ENCODE measurements at regions not wholly inside any gene's neighbourhood (a gene's known extent, or its start where the extent isn't known, plus 50 kb on each side); places are given as distances from the start of the nearest gene placed in this dataset.

- H3K23ac ChIP-seq (ENCODE audit: low read length) = no peak overlapping the region
- H3K18ac ChIP-seq (ENCODE audit: low read length) = no peak overlapping the region
- H3K9ac ChIP-seq (ENCODE audit: low read length) = no peak overlapping the region
- H4K8ac ChIP-seq (ENCODE audit: low read depth, low read length) = no peak overlapping the region
- no peak overlapping the region for H2BK120ac ChIP-seq (ENCODE audit: low read depth, low read length)
- no peak overlapping the region for H3K4me2 ChIP-seq (ENCODE audit: low read length)
- WGBS (ENCODE audit: extremely low coverage, insufficient coverage, low lambda C conversion rate) = no CpG with 5 or more reads among the region's 12 CpGs
- H3K36me3 ChIP-seq (ENCODE audit: control insufficient read depth, insufficient read depth, low read length) = no peaks in the 10 kb centered on the region
- H3K4me1 ChIP-seq (ENCODE audit: control insufficient read depth, low read depth, low read length) = no peaks in the 10 kb centered on the region
- peak; percentile 91 for DNase-seq
- no peak overlapping the region for H2BK15ac ChIP-seq (replicated peaks; ENCODE audit: low read depth)
- H2AK5ac ChIP-seq (ENCODE audit: low read length) = no peak overlapping the region
- H3K4me3 ChIP-seq (ENCODE audit: low read length) = no peak overlapping the region
- no peak overlapping the region for H3K56ac ChIP-seq (ENCODE audit: low read length)
- H3K79me1 ChIP-seq (ENCODE audit: low read length) = no peaks in the 10 kb centered on the region
- no peaks in the 10 kb centered on the region for H3K27me3 ChIP-seq (ENCODE audit: insufficient read depth, low read length, poor library complexity)
- no peak overlapping the region for H3K27ac ChIP-seq (ENCODE audit: low read depth, low read length)
- no peak overlapping the region for H2BK5ac ChIP-seq (ENCODE audit: low read length)
- no peak overlapping the region for H4K5ac ChIP-seq (ENCODE audit: low read length)
- no peak overlapping the region for H3K4ac ChIP-seq (ENCODE audit: low read depth, low read length)
- H3K79me2 ChIP-seq (ENCODE audit: control insufficient read depth, insufficient read depth, low read length) = no peaks in the 10 kb centered on the region
Measured at GRCh38 chr6:101226677-101227135, 166.8 kb upstream of the GRIK2 start.

- H3K4ac ChIP-seq (ENCODE audit: low read depth, low read length) = no peak overlapping the region
- no peaks in the 10 kb centered on the region for H3K36me3 ChIP-seq (ENCODE audit: control insufficient read depth, insufficient read depth, low read length)
- H3K27me3 ChIP-seq (ENCODE audit: insufficient read depth, low read length, poor library complexity) = no peaks in the 10 kb centered on the region
- no peak overlapping the region for H3K23ac ChIP-seq (ENCODE audit: low read length)
- no peak overlapping the region for H3K4me2 ChIP-seq (ENCODE audit: low read length)
- no peak overlapping the region for H3K9ac ChIP-seq (ENCODE audit: low read length)
- no peak overlapping the region for H3K4me3 ChIP-seq (ENCODE audit: low read length)
- no peak for DNase-seq
- no peak overlapping the region for H3K27ac ChIP-seq (ENCODE audit: low read depth, low read length)
- no peak overlapping the region for H4K5ac ChIP-seq (ENCODE audit: low read length)
- no peak overlapping the region for H4K8ac ChIP-seq (ENCODE audit: low read depth, low read length)
- H3K79me2 ChIP-seq (ENCODE audit: control insufficient read depth, insufficient read depth, low read length) = no peaks in the 10 kb centered on the region
- H3K56ac ChIP-seq (ENCODE audit: low read length) = no peak overlapping the region
- no peaks in the 10 kb centered on the region for H3K4me1 ChIP-seq (ENCODE audit: control insufficient read depth, low read depth, low read length)
- H2BK120ac ChIP-seq (ENCODE audit: low read depth, low read length) = no peak overlapping the region
- H3K79me1 ChIP-seq (ENCODE audit: low read length) = no peaks in the 10 kb centered on the region
- H2AK5ac ChIP-seq (ENCODE audit: low read length) = no peak overlapping the region
- no peak overlapping the region for H3K18ac ChIP-seq (ENCODE audit: low read length)
- H2BK5ac ChIP-seq (ENCODE audit: low read length) = no peak overlapping the region
- no peak overlapping the region for H2BK15ac ChIP-seq (replicated peaks; ENCODE audit: low read depth)
- no CpG with 5 or more reads among the region's 5 CpGs for WGBS (ENCODE audit: extremely low coverage, insufficient coverage, low lambda C conversion rate)
Measured at GRCh38 chr6:101230866-101231265, 162.6 kb upstream of the GRIK2 start.

GRCh38 chr6:101231606-101232235, 161.8 kb upstream of the GRIK2 start:
- Histone ChIP-seq H4K5ac (ENCODE audit: low read length) (no peak overlapping the region), H3K36me3 (ENCODE audit: control insufficient read depth, insufficient read depth, low read length) (no peaks in the 10 kb centered on the region), H2BK15ac (replicated peaks; ENCODE audit: low read depth) (no peak overlapping the region), H3K79me1 (ENCODE audit: low read length) (no peaks in the 10 kb centered on the region), H3K4ac (ENCODE audit: low read depth, low read length) (no peak overlapping the region), H3K4me1 (ENCODE audit: control insufficient read depth, low read depth, low read length) (no peaks in the 10 kb centered on the region), H3K23ac (ENCODE audit: low read length) (no peak overlapping the region), H3K56ac (ENCODE audit: low read length) (no peak overlapping the region), H3K18ac (ENCODE audit: low read length) (no peak overlapping the region), H2AK5ac (ENCODE audit: low read length) (no peak overlapping the region), H3K4me2 (ENCODE audit: low read length) (no peak overlapping the region), H2BK120ac (ENCODE audit: low read depth, low read length) (no peak overlapping the region), H3K27ac (ENCODE audit: low read depth, low read length) (no peak overlapping the region), H3K9ac (ENCODE audit: low read length) (no peak overlapping the region), H3K4me3 (ENCODE audit: low read length) (no peak overlapping the region), H2BK5ac (ENCODE audit: low read length) (no peak overlapping the region), H4K8ac (ENCODE audit: low read depth, low read length) (no peak overlapping the region), H3K79me2 (ENCODE audit: control insufficient read depth, insufficient read depth, low read length) (no peaks in the 10 kb centered on the region), H3K27me3 (ENCODE audit: insufficient read depth, low read length, poor library complexity) (no peaks in the 10 kb centered on the region)
- no CpG with 5 or more reads among the region's 7 CpGs for WGBS (ENCODE audit: extremely low coverage, insufficient coverage, low lambda C conversion rate)
- DNase-seq = no peak

GRCh38 chr6:101232961-101233360, 160.5 kb upstream of the GRIK2 start:
- Histone ChIP-seq H3K4me2 (ENCODE audit: low read length) (no peak overlapping the region), H3K36me3 (ENCODE audit: control insufficient read depth, insufficient read depth, low read length) (no peaks in the 10 kb centered on the region), H2AK5ac (ENCODE audit: low read length) (no peak overlapping the region), H3K27ac (ENCODE audit: low read depth, low read length) (no peak overlapping the region), H2BK5ac (ENCODE audit: low read length) (no peak overlapping the region), H4K8ac (ENCODE audit: low read depth, low read length) (no peak overlapping the region), H3K23ac (ENCODE audit: low read length) (no peak overlapping the region), H3K79me1 (ENCODE audit: low read length) (no peaks in the 10 kb centered on the region), H3K18ac (ENCODE audit: low read length) (no peak overlapping the region), H3K4me1 (ENCODE audit: control insufficient read depth, low read depth, low read length) (no peaks in the 10 kb centered on the region), H3K27me3 (ENCODE audit: insufficient read depth, low read length, poor library complexity) (no peaks in the 10 kb centered on the region), H2BK120ac (ENCODE audit: low read depth, low read length) (no peak overlapping the region), H4K5ac (ENCODE audit: low read length) (no peak overlapping the region), H3K4me3 (ENCODE audit: low read length) (no peak overlapping the region), H3K4ac (ENCODE audit: low read depth, low read length) (no peak overlapping the region), H3K9ac (ENCODE audit: low read length) (no peak overlapping the region), H3K56ac (ENCODE audit: low read length) (no peak overlapping the region), H3K79me2 (ENCODE audit: control insufficient read depth, insufficient read depth, low read length) (no peaks in the 10 kb centered on the region), H2BK15ac (replicated peaks; ENCODE audit: low read depth) (no peak overlapping the region)
- DNase-seq = no peak

GRCh38 chr6:101236709-101237108, 156.8 kb upstream of the GRIK2 start:
- H3K4me2 ChIP-seq (ENCODE audit: low read length) = no peak overlapping the region
- H3K36me3 ChIP-seq (ENCODE audit: control insufficient read depth, insufficient read depth, low read length) = no peaks in the 10 kb centered on the region
- no CpG with 5 or more reads among the region's 4 CpGs for WGBS (ENCODE audit: extremely low coverage, insufficient coverage, low lambda C conversion rate)
- no peak overlapping the region for H2AK5ac ChIP-seq (ENCODE audit: low read length)
- no peak overlapping the region for H4K8ac ChIP-seq (ENCODE audit: low read depth, low read length)
- no peak overlapping the region for H2BK5ac ChIP-seq (ENCODE audit: low read length)
- H3K9ac ChIP-seq (ENCODE audit: low read length) = no peak overlapping the region
- no peaks in the 10 kb centered on the region for H3K27me3 ChIP-seq (ENCODE audit: insufficient read depth, low read length, poor library complexity)
- H4K5ac ChIP-seq (ENCODE audit: low read length) = no peak overlapping the region
- H3K4me1 ChIP-seq (ENCODE audit: control insufficient read depth, low read depth, low read length) = no peaks in the 10 kb centered on the region
- H2BK120ac ChIP-seq (ENCODE audit: low read depth, low read length) = no peak overlapping the region
- H3K4ac ChIP-seq (ENCODE audit: low read depth, low read length) = no peak overlapping the region
- no peak overlapping the region for H3K27ac ChIP-seq (ENCODE audit: low read depth, low read length)
- no peak for DNase-seq
- H3K23ac ChIP-seq (ENCODE audit: low read length) = no peak overlapping the region
- H2BK15ac ChIP-seq (replicated peaks; ENCODE audit: low read depth) = no peak overlapping the region
- H3K79me2 ChIP-seq (ENCODE audit: control insufficient read depth, insufficient read depth, low read length) = no peaks in the 10 kb centered on the region
- H3K79me1 ChIP-seq (ENCODE audit: low read length) = no peaks in the 10 kb centered on the region
- H3K56ac ChIP-seq (ENCODE audit: low read length) = no peak overlapping the region
- H3K18ac ChIP-seq (ENCODE audit: low read length) = no peak overlapping the region
- H3K4me3 ChIP-seq (ENCODE audit: low read length) = no peak overlapping the region

- DNase-seq = no peak
- H4K5ac ChIP-seq (ENCODE audit: low read length) = no peak overlapping the region
- H3K4ac ChIP-seq (ENCODE audit: low read depth, low read length) = no peak overlapping the region
- H3K4me3 ChIP-seq (ENCODE audit: low read length) = no peak overlapping the region
- no peak overlapping the region for H2AK5ac ChIP-seq (ENCODE audit: low read length)
- no peaks in the 10 kb centered on the region for H3K4me1 ChIP-seq (ENCODE audit: control insufficient read depth, low read depth, low read length)
- H3K23ac ChIP-seq (ENCODE audit: low read length) = no peak overlapping the region
- H3K79me1 ChIP-seq (ENCODE audit: low read length) = no peaks in the 10 kb centered on the region
- H3K27me3 ChIP-seq (ENCODE audit: insufficient read depth, low read length, poor library complexity) = no peaks in the 10 kb centered on the region
- H3K4me2 ChIP-seq (ENCODE audit: low read length) = no peak overlapping the region
- no peak overlapping the region for H4K8ac ChIP-seq (ENCODE audit: low read depth, low read length)
- H3K18ac ChIP-seq (ENCODE audit: low read length) = no peak overlapping the region
- no peak overlapping the region for H3K9ac ChIP-seq (ENCODE audit: low read length)
- H2BK5ac ChIP-seq (ENCODE audit: low read length) = no peak overlapping the region
- no peak overlapping the region for H3K56ac ChIP-seq (ENCODE audit: low read length)
- H3K27ac ChIP-seq (ENCODE audit: low read depth, low read length) = no peak overlapping the region
- no peaks in the 10 kb centered on the region for H3K79me2 ChIP-seq (ENCODE audit: control insufficient read depth, insufficient read depth, low read length)
- no peak overlapping the region for H2BK120ac ChIP-seq (ENCODE audit: low read depth, low read length)
- no peaks in the 10 kb centered on the region for H3K36me3 ChIP-seq (ENCODE audit: control insufficient read depth, insufficient read depth, low read length)
- H2BK15ac ChIP-seq (replicated peaks; ENCODE audit: low read depth) = no peak overlapping the region
Measured at GRCh38 chr6:101241442-101241841, 152.1 kb upstream of the GRIK2 start.
